ENCODE measurements at regions not wholly inside any gene's neighbourhood (a gene's known extent, or its start where the extent isn't known, plus 50 kb on each side); places are given as distances from the start of the nearest gene placed in this dataset.

DNA sequence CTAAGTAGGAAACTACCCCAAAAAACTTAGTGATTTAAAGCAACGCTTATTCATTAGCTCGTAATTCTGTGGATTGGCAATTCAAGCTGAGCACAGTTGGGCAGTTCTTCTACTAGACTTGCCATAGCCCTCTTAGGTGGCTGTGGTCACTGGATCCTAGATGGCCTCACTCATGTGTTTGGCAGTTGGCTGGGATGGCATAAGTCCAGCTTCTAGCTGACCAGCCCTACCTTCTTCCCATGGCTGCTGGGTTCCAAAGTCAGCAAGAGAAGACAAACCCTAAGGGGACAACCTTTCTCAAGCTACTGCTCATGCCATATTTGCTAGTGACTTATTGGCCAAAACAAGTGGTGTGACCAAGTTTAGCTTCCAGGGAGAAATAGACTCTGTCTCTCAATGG, 95.3 kb downstream of the COPS8 start:
- H3K4me3 ChIP-seq, result no peak overlapping the region
- ATAC-seq (no peak), DNase-seq (no peak)
- intact Hi-C loops (cut with DNase I), result no loop called here
- H3K27me3 ChIP-seq (ENCODE audit: low read depth), result no peaks in the 10 kb centered on the region
- no peaks in the 10 kb centered on the region for H3K4me1 ChIP-seq
- no peak overlapping the region for H3K27ac ChIP-seq
- H3K9me3 ChIP-seq, result no peaks in the 10 kb centered on the region
- TF ChIP-seq, protein P1, sequence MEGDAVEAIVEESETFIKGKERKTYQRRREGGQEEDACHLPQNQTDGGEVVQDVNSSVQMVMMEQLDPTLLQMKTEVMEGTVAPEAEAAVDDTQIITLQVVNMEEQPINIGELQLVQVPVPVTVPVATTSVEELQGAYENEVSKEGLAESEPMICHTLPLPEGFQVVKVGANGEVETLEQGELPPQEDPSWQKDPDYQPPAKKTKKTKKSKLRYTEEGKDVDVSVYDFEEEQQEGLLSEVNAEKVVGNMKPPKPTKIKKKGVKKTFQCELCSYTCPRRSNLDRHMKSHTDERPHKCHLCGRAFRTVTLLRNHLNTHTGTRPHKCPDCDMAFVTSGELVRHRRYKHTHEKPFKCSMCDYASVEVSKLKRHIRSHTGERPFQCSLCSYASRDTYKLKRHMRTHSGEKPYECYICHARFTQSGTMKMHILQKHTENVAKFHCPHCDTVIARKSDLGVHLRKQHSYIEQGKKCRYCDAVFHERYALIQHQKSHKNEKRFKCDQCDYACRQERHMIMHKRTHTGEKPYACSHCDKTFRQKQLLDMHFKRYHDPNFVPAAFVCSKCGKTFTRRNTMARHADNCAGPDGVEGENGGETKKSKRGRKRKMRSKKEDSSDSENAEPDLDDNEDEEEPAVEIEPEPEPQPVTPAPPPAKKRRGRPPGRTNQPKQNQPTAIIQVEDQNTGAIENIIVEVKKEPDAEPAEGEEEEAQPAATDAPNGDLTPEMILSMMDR (IDR thresholded peaks at IDR 0.05), result no peak
- H3K36me3 ChIP-seq, result no peaks in the 10 kb centered on the region

DNA sequence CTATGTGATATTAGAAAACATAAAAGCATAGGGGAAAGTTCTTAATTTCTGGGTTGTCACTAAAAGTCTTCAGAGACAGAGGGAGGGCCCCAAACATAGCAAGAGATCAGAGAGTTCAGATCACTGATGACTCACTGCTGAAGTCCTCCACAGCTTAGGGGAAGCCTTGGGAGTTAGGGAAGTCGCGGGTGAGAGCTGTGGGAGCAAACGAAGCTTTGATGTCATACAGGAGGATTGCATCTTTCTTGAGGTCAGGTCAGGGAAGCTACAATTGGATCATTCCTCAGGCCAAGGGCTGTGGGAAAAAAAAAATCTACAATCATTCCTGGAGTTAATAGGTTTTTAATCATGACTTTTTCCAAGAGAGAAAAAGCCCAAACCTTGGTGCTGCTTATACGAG, 96.2 kb downstream of the COPS8 start:
- Histone ChIP-seq H3K27ac (no peak overlapping the region), H3K4me1 (no peaks in the 10 kb centered on the region), H3K27me3 (ENCODE audit: low read depth) (no peaks in the 10 kb centered on the region), H3K36me3 (no peaks in the 10 kb centered on the region), H3K9me3 (no peaks in the 10 kb centered on the region), H3K4me3 (no peak overlapping the region)
- peak; percentile 43 to 52 for ATAC-seq
- intact Hi-C loops (cut with DNase I), result no loop called here
- TF ChIP-seq, protein P1 (IDR thresholded peaks at IDR 0.05), result no peak
- DNase-seq, result no peak

DNA sequence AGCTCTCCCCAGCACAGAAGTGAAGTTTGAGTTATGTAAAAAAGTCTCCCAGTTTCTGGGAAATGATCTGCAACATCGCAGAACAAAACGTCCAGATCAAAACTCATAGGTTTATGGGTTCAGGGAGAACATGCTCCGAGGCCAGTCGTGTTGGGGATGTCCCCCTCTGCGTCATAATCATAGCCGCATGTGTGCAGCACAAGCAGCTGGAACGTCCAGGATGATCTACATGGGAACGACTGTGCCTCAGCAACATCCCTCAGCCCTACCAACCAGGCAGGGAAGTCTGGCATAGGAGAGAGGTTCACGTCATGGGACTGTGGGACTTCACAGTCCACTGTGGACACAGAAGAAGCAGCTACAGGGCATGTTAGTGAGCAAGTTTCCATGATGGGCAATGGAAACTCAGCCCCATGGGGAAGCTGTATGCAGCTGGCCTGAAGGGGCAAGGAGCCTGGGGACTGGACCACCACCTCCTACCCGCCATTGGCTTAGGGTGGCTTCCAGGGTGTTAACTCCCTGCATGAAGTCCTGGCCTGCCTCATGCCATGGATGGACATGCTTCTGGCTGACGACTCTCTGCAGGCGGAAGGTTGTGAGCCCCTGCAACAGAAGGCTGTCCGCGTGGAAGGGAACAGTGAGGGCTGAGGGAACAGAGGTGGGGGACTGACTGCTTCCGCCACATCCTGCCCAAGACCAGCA, 96.9 kb downstream of the COPS8 start:
- no peak overlapping the region for H3K4me3 ChIP-seq
- H3K27me3 ChIP-seq (ENCODE audit: low read depth), result no peaks in the 10 kb centered on the region
- ATAC-seq, result peak in 1 of 2 donors; percentile 31
- no peak for DNase-seq
- TF ChIP-seq, protein P1 (IDR thresholded peaks at IDR 0.05), result no peak
- intact Hi-C loops (cut with DNase I), result no loop called here
- H3K4me1 ChIP-seq, result no peaks in the 10 kb centered on the region
- H3K9me3 ChIP-seq, result no peaks in the 10 kb centered on the region
- no peaks in the 10 kb centered on the region for H3K36me3 ChIP-seq
- no peak overlapping the region for H3K27ac ChIP-seq

DNA sequence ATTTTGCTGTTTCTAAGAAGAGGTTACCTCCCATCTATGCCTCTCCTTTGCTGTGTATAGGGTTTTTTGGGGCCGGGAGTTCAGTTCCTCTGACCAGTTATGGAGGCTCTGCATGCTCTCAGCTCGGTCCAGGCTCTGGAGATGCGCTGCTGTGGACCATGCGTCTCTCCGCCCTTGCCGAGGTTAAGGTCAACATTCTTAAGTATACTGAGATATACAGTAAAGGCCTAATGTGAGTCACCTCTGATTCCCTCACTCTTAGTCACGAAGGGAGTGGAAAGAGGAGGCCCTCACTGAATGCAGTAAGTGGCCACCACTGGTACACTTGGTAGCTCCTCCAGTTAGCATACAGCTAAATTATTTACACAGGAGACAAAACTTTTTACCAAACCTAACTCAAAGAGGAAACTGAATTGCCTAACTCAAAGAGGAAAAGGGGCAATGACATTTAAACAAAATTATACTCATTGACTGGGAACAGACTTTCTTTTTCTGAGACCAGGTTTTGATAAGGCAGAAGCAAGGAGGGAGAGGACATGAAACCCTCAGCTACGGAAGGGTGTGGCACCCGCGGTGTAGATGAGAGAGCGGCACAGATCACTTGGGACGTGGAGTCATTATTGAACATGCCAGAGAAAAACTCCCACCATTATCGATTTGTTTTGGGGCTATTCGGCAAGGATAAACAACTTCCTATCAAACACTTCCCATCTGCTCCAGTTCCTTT, 98.7 kb downstream of the COPS8 start:
- intact Hi-C loops (cut with DNase I), result no loop called here
- DNase-seq (no peak), ATAC-seq (no peak)
- Histone ChIP-seq H3K4me3 (no peak overlapping the region), H3K36me3 (no peaks in the 10 kb centered on the region), H3K27ac (no peak overlapping the region), H3K4me1 (no peaks in the 10 kb centered on the region), H3K9me3 (no peaks in the 10 kb centered on the region), H3K27me3 (ENCODE audit: low read depth) (no peaks in the 10 kb centered on the region)
- TF ChIP-seq, protein P1 (IDR thresholded peaks at IDR 0.05), result no peak

DNA sequence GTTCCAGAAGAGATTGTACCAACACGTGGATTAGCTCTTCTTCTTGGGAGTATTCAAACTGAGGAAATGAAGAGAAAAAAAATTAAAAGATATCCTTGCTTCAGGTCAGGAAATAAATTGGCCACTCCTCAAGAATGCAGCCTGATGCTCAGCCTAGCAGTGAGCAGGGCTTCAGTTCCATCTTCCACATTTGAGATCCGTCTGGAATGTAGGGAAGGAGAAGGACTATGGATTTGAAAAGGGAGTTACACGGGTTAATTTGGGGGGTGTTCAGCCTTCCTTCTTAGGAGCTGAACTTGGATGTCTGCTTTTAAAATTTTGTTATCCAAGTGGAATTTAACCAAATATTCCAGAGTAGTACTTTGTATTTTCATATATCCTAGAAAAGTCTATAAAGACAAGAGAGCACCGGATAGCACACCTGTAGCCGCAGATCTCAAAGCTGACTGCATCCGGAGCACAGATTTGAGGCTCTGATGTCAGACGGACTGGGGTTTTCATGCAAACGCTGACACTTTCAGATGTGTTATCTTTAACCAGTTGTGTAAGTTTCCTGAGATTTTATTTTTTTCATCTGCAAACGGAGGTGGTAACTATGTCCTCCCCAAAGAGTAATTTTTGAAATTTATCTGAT, 99.3 kb downstream of the COPS8 start:
- Histone ChIP-seq H3K9me3 (no peaks in the 10 kb centered on the region), H3K27ac (no peak overlapping the region), H3K4me1 (no peaks in the 10 kb centered on the region), H3K36me3 (no peaks in the 10 kb centered on the region), H3K4me3 (no peak overlapping the region), H3K27me3 (ENCODE audit: low read depth) (no peaks in the 10 kb centered on the region)
- DNase-seq (no peak), ATAC-seq (no peak)
- intact Hi-C loops (cut with DNase I), result no loop called here
- TF ChIP-seq, protein P1 (IDR thresholded peaks at IDR 0.05), result no peak

All from lower lobe of right lung (tissue), 2 donors.